WTC11 (cell line): ENCODE measurements at regions not wholly inside any gene's neighbourhood (a gene's known extent, or its start where the extent isn't known, plus 50 kb on each side); places are given as distances from the start of the nearest gene placed in this dataset.

Experiments
- AFF4 ChIP-seq: sonication (generic); formaldehyde crosslinking; IDR thresholded peaks from 2 replicates; pipeline ENCODE4 v1.8.1; 2023; ENCODE audit warnings: mild to moderate bottlenecking, missing genetic modification reagents, borderline replicate concordance
- ELF4 ChIP-seq: sonication (generic); formaldehyde crosslinking; IDR thresholded peaks from 2 replicates; pipeline ENCODE4 v1.8.1; 2022; ENCODE audit warnings: low read depth, mild to moderate bottlenecking, moderate library complexity, missing genetic modification reagents
- GABPB1 ChIP-seq: sonication (generic); formaldehyde crosslinking; IDR thresholded peaks from 2 replicates; pipeline ENCODE4 v1.8.1; 2023; ENCODE audit warnings: mild to moderate bottlenecking, missing genetic modification reagents
- NR1H2 ChIP-seq: sonication (generic); formaldehyde crosslinking; IDR thresholded peaks from 2 replicates; pipeline ENCODE4 v1.9.0; 2021; ENCODE audit warnings: mild to moderate bottlenecking, moderate library complexity, missing genetic modification reagents
- SP1 ChIP-seq: sonication (generic); formaldehyde crosslinking; conservative IDR thresholded peaks from 2 replicates; pipeline ENCODE4 v1.8.1; 2022; ENCODE audit warnings: missing genetic modification reagents
- ZNF121 ChIP-seq: sonication (generic); formaldehyde crosslinking; IDR thresholded peaks from 2 replicates; pipeline ENCODE4 v1.8.0; 2023; ENCODE audit warnings: missing genetic modification reagents
- ZNF138 ChIP-seq: sonication (generic); formaldehyde crosslinking; conservative IDR thresholded peaks from 2 replicates; pipeline ENCODE4 v1.8.1; 2022; ENCODE audit warnings: mild to moderate bottlenecking, moderate library complexity, missing genetic modification reagents
- TF ChIP-seq, protein P1 (sequence below): fragments of 200-600 bp; IDR thresholded peaks from 2 replicates; pipeline ENCODE4 v1.8.0; 2022; ENCODE audit warnings: antibody characterized with exemption
- TF ChIP-seq, protein P2 (sequence below): sonication (generic); formaldehyde crosslinking; IDR thresholded peaks from 2 replicates; pipeline ENCODE4 v1.8.1; 2022; ENCODE audit warnings: missing genetic modification reagents, borderline replicate concordance

GRCh38 chr2:7852546-7852945 lies 829.3 kb upstream of the ID2 start:
- TF ChIP-seq, protein P1, sequence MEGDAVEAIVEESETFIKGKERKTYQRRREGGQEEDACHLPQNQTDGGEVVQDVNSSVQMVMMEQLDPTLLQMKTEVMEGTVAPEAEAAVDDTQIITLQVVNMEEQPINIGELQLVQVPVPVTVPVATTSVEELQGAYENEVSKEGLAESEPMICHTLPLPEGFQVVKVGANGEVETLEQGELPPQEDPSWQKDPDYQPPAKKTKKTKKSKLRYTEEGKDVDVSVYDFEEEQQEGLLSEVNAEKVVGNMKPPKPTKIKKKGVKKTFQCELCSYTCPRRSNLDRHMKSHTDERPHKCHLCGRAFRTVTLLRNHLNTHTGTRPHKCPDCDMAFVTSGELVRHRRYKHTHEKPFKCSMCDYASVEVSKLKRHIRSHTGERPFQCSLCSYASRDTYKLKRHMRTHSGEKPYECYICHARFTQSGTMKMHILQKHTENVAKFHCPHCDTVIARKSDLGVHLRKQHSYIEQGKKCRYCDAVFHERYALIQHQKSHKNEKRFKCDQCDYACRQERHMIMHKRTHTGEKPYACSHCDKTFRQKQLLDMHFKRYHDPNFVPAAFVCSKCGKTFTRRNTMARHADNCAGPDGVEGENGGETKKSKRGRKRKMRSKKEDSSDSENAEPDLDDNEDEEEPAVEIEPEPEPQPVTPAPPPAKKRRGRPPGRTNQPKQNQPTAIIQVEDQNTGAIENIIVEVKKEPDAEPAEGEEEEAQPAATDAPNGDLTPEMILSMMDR = no peak
- TF ChIP-seq, protein P2, sequence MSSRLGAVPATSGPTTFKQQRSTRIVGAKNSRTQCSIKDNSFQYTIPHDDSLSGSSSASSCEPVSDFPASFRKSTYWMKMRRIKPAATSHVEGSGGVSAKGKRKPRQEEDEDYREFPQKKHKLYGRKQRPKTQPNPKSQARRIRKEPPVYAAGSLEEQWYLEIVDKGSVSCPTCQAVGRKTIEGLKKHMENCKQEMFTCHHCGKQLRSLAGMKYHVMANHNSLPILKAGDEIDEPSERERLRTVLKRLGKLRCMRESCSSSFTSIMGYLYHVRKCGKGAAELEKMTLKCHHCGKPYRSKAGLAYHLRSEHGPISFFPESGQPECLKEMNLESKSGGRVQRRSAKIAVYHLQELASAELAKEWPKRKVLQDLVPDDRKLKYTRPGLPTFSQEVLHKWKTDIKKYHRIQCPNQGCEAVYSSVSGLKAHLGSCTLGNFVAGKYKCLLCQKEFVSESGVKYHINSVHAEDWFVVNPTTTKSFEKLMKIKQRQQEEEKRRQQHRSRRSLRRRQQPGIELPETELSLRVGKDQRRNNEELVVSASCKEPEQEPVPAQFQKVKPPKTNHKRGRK (CRISPR knock-in tag) = no peak
- TF ChIP-seq AFF4 (CRISPR knock-in tag) (no peak), ZNF138 (CRISPR knock-in tag) (no peak), SP1 (CRISPR knock-in tag) (no peak), NR1H2 (CRISPR knock-in tag) (no peak), ZNF121 (CRISPR knock-in tag) (no peak), GABPB1 (CRISPR knock-in tag) (no peak), ELF4 (no peak)
